B cell (primary cell): ENCODE measurements at regions not wholly inside any gene's neighbourhood (a gene's known extent, or its start where the extent isn't known, plus 50 kb on each side); places are given as distances from the start of the nearest gene placed in this dataset.

Experiments
- ATAC-seq: fragments of 200-7000 bp; cut with Tn5 transposase; one replicate; pipeline ENCODE4 v1.10.0; 2021; ENCODE audit warnings: low read depth, mild to moderate bottlenecking, moderate number of reproducible peaks, moderate library complexity
- CTCF ChIA-PET: fragments of 350-600 bp; sonication (Branson Sonifier 250); formaldehyde crosslinking; loops from one replicate; lab custom pipeline; 2021; ENCODE audit warnings: antibody characterized with exemption, inconsistent platforms; lab: Charles Lee
- POLR2A ChIA-PET: fragments of 350-600 bp; sonication (Branson Sonifier 250); formaldehyde crosslinking; loops from one replicate; lab custom pipeline; 2021; ENCODE audit warnings: antibody characterized with exemption; lab: Charles Lee
- DNase-seq: peaks from one replicate; pipeline ENCODE4 v3.0.0; 2013
- H2AFZ ChIP-seq: 2 replicates; pipeline ENCODE4 v1.6.1; 2012; ENCODE audit warnings: mild to moderate bottlenecking, low read depth, low read length; ENCODE audit not compliant: insufficient read depth, poor library complexity, severe bottlenecking
- H3K27ac ChIP-seq, 2 donors: 1 replicate in 1 of 2; 2 replicates in 1 of 2; pipeline ENCODE4 v1.5.1; 2012 to 2013; ENCODE audit warnings: low read length in 2 of 2, mild to moderate bottlenecking in 2 of 2, moderate library complexity in 1 of 2
- H3K27me3 ChIP-seq, 4 experiments: fragments of 200-600 bp in 1 of 4; sonication (generic) in 1 of 4; replicated peaks in 1 of 4; 1 replicate in 2 of 4; 2 replicates in 2 of 4; pipeline versions ENCODE4 v1.6.1 to v1.7.0; 2013 to 2016; ENCODE audit warnings: low read length in 3 of 4, mild to moderate bottlenecking in 2 of 4, mixed read lengths in 1 of 4, moderate library complexity in 1 of 4; ENCODE audit not compliant: insufficient read depth in 4 of 4, control insufficient read depth in 3 of 4; ENCODE audit errors: control extremely low read depth in 1 of 4
- H3K36me3 ChIP-seq, 2 experiments: replicated peaks in 1 of 2; 1 replicate in 1 of 2; 2 replicates in 1 of 2; pipeline versions ENCODE4 v1.6.1 to v1.7.1; 2013; ENCODE audit warnings: low read length in 1 of 2; ENCODE audit not compliant: insufficient read depth in 2 of 2, control insufficient read depth in 1 of 2; ENCODE audit errors: control extremely low read depth in 1 of 2, extremely low read depth in 1 of 2
- H3K4me1 ChIP-seq, 2 donors: fragments of 200-600 bp in 1 of 2; sonication (generic) in 1 of 2; 1 replicate in 1 of 2; 2 replicates in 1 of 2; pipeline versions ENCODE4 v1.5.1 to v1.6.1; 2013 to 2017; ENCODE audit warnings: low read length in 2 of 2; ENCODE audit not compliant: control insufficient read depth in 2 of 2, insufficient read depth in 2 of 2
- H3K4me2 ChIP-seq: replicated peaks from 2 replicates; pipeline ENCODE3; 2012; ENCODE audit warnings: mild to moderate bottlenecking, low read depth, low read length; ENCODE audit not compliant: poor library complexity, severe bottlenecking
- H3K4me3 ChIP-seq, 5 experiments: fragments of 200-600 bp in 1 of 5; sonication (generic) in 1 of 5; 1 replicate in 3 of 5; 2 replicates in 2 of 5; pipeline versions ENCODE4 v1.5.1 to v1.7.0; 2011 to 2016; ENCODE audit warnings: low read length in 4 of 5, mild to moderate bottlenecking in 4 of 5, low read depth in 2 of 5, control low read depth in 1 of 5, moderate library complexity in 1 of 5; ENCODE audit not compliant: insufficient read depth in 1 of 5; ENCODE audit errors: control extremely low read depth in 1 of 5, extremely low read depth in 1 of 5
- H3K79me2 ChIP-seq: fragments of 200-600 bp; sonication (generic); one replicate; pipeline ENCODE4 v1.6.0; 2016; ENCODE audit warnings: low read length; ENCODE audit not compliant: control insufficient read depth, insufficient read depth
- H3K9ac ChIP-seq: fragments of 200-600 bp; sonication (generic); 2 replicates; pipeline ENCODE4 v1.6.1; 2017; ENCODE audit warnings: mild to moderate bottlenecking, low read length, moderate library complexity
- H3K9me3 ChIP-seq, 3 donors: one replicate each; pipeline versions ENCODE4 v1.6.1 to v1.7.1; 2013; ENCODE audit warnings: low read length in 2 of 3; ENCODE audit not compliant: control insufficient read depth in 2 of 3, insufficient read depth in 1 of 3; ENCODE audit errors: control extremely low read depth in 1 of 3
- H4K20me1 ChIP-seq: 2 replicates; pipeline ENCODE4 v1.6.0; 2012; ENCODE audit warnings: mild to moderate bottlenecking, low read length; ENCODE audit not compliant: insufficient read depth, control insufficient read depth, poor library complexity, severe bottlenecking
- H3K27ac Mint-ChIP-seq: one replicate; pipeline ENCODE4 v1.8.0; 2021; ENCODE audit warnings: mixed read lengths
- H3K27me3 Mint-ChIP-seq: one replicate; pipeline ENCODE4 v1.8.0; 2021; ENCODE audit warnings: mixed read lengths
- H3K4me1 Mint-ChIP-seq: one replicate; pipeline ENCODE4 v1.8.0; 2021; ENCODE audit warnings: mixed read lengths
- H3K4me3 Mint-ChIP-seq: one replicate; pipeline ENCODE4 v1.8.0; 2021; ENCODE audit warnings: mixed read lengths
- H3K9me3 Mint-ChIP-seq: one replicate; pipeline ENCODE4 v1.8.0; 2022; ENCODE audit warnings: mixed read lengths; ENCODE audit not compliant: insufficient read depth
- EZH2 ChIP-seq: IDR thresholded peaks from 2 replicates; pipeline ENCODE4 v1.6.1; 2012; ENCODE audit warnings: borderline replicate concordance, low read depth, mild to moderate bottlenecking, moderate library complexity, low read length; ENCODE audit not compliant: insufficient read depth, poor library complexity, severe bottlenecking
- WGBS: methylation state at CpG from one replicate; pipeline ENCODE4 v1.1.5; 2013; ENCODE audit warnings: missing lambda C conversion rate; ENCODE audit not compliant: insufficient coverage; 5-methylcytosine and 5-hydroxymethylcytosine counted together
- intact Hi-C: fragments of 100-400 bp; cut with micrococcal nuclease; formaldehyde crosslinking; loops from one replicate; pipeline ENCODE4 v1.10.0; 2022
- TF ChIP-seq, protein P1 (sequence below): fragments of 200-600 bp; IDR thresholded peaks from one replicate; pipeline ENCODE4 v1.8.0; 2022; ENCODE audit warnings: antibody characterized with exemption, mild to moderate bottlenecking

DNA sequence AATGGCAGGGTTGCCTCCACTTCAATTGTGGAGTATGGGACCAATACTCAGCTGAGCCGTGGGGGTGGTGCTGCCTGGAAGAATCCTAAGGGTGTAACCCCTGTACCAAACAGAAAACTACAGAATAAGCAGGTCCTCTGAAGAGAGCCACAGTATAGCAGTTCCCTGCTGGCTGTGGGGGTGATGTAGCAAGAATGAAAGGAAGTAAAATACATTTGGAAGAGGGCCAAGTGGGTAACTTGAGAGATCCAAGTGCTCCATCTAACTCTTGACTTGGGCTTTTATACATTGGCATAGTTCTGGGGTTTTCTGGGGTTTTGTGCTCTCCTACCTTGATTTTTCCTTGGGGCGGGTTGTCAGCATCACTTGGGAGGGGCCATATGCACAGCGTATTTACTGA lies 341.4 kb downstream of the OTOL1 start:
- DNase-seq (no peak), ATAC-seq (no peak)
- H3K27me3 Mint-ChIP-seq, result no peaks in the 10 kb centered on the region
- Histone ChIP-seq H3K4me1 (no peaks in the 10 kb centered on the region), H3K79me2 (no peaks in the 10 kb centered on the region), H2AFZ (no peak overlapping the region), H4K20me1 (no peaks in the 10 kb centered on the region), H3K36me3 (no peaks in the 10 kb centered on the region), H3K27me3 (no peaks in the 10 kb centered on the region), H3K9me3 (no peaks in the 10 kb centered on the region), H3K9ac (no peak overlapping the region), H3K4me2 (no peak overlapping the region), H3K27ac (no peak overlapping the region), H3K4me3 (no peak overlapping the region)
- CTCF ChIA-PET, result no interaction called here
- H3K4me3 Mint-ChIP-seq, result no peak overlapping the region
- H3K27ac Mint-ChIP-seq, result no peak overlapping the region
- 100% methylated on average over 1 of the region's 3 CpGs for WGBS
- TF ChIP-seq EZH2, result no peak
- TF ChIP-seq, protein P1, sequence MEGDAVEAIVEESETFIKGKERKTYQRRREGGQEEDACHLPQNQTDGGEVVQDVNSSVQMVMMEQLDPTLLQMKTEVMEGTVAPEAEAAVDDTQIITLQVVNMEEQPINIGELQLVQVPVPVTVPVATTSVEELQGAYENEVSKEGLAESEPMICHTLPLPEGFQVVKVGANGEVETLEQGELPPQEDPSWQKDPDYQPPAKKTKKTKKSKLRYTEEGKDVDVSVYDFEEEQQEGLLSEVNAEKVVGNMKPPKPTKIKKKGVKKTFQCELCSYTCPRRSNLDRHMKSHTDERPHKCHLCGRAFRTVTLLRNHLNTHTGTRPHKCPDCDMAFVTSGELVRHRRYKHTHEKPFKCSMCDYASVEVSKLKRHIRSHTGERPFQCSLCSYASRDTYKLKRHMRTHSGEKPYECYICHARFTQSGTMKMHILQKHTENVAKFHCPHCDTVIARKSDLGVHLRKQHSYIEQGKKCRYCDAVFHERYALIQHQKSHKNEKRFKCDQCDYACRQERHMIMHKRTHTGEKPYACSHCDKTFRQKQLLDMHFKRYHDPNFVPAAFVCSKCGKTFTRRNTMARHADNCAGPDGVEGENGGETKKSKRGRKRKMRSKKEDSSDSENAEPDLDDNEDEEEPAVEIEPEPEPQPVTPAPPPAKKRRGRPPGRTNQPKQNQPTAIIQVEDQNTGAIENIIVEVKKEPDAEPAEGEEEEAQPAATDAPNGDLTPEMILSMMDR, result no peak
- no peaks in the 10 kb centered on the region for H3K4me1 Mint-ChIP-seq
- peaks cover 5% of the 10 kb centered on the region for H3K9me3 Mint-ChIP-seq
- POLR2A ChIA-PET, result no interaction called here
- intact Hi-C loops, result no loop called here

- Histone ChIP-seq H3K4me2 (no peak overlapping the region), H3K27ac (no peak overlapping the region), H2AFZ (no peak overlapping the region), H3K79me2 (no peaks in the 10 kb centered on the region), H3K4me3 (no peak overlapping the region), H3K27me3 (no peaks in the 10 kb centered on the region), H3K9me3 (no peaks in the 10 kb centered on the region), H3K36me3 (no peaks in the 10 kb centered on the region), H3K9ac (no peak overlapping the region), H4K20me1 (no peaks in the 10 kb centered on the region), H3K4me1 (no peaks in the 10 kb centered on the region)
- intact Hi-C loops, result no loop called here
- CTCF ChIA-PET, result no interaction called here
- Mint-ChIP-seq H3K4me1 (no peaks in the 10 kb centered on the region), H3K27ac (no peak overlapping the region), H3K27me3 (no peaks in the 10 kb centered on the region), H3K9me3 (no peaks in the 10 kb centered on the region), H3K4me3 (no peak overlapping the region)
- WGBS, result 29% methylated on average over 1 of the region's 1 CpG
- ATAC-seq (no peak), DNase-seq (no peak)
- POLR2A ChIA-PET, result no interaction called here
- TF ChIP-seq, protein P1, result no peak
- no peak for TF ChIP-seq EZH2
Measured at GRCh38 chr3:161848376-161848775, 351.8 kb downstream of the OTOL1 start.
